HG03378 (cell line): ENCODE measurements at regions not wholly inside any gene's neighbourhood (a gene's known extent, or its start where the extent isn't known, plus 50 kb on each side); places are given as distances from the start of the nearest gene placed in this dataset.

Source experiments
- ATAC-seq: cut with Tn5 transposase; IDR thresholded peaks from one replicate; pipeline ENCODE4 v1.9.1; 2021; ENCODE audit warnings: mild to moderate bottlenecking, moderate library complexity; ENCODE audit not compliant: unreplicated experiment

DNA sequence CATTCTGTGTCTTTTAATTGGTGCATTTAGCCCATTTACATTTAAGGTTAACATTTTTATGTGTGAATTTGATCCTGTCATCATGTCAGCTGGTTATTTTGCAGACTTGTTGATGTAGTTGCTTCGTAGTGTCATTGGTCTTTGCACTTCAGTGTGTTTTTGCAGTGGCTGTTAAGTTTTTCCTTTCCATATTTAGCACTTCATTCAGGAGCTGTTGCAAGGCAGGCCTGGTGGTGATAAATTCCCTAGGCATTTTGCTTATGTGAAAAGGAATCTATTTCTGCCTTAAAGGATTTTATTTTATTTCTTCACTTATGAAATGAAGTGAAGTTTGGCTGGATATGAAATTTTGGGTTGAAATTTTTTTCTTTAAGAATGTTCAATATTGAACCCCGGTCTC, 70.2 kb upstream of the CD96 start:
- ATAC-seq = no peak

DNA sequence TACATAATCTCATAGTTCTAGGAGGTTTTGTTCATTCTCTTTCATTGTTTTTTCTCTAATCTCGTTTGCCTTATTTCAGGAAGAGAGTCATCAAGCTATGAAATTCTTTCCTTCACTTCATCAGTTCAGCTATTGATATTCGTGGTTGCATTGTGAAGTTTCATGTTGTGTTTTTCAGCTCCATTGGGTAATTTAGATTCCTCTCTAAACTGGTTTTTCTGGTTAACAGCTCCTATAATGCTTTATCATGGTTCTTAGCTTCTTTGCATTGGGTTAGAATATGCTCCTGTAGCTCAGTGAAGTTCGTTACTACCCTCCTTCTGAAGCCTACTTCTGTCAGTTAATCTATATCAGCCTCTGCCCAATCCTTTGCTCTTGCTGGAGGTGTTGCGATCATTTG, 69.4 kb upstream of the CD96 start:
- ATAC-seq = no peak

DNA sequence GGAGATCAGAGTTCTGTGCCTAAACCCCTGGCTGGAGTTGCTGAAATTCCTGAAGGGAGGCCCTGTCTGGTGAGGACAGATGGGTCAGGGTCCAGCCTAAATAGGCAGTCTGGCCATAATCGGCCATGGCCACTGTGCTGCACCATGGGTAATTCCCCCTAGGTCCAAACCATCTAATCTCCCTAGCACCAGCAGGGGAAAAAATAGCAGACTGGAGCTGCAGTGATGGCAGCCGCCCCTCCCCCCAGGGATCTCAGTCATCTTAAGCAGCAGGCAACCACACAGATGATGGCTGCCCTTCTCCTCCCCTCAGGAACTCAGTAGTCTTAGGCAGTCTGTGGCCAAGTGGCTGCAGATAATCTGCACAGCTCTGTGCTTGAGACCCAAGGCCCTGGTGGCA, 68.4 kb upstream of the CD96 start:
- no peak for ATAC-seq

DNA sequence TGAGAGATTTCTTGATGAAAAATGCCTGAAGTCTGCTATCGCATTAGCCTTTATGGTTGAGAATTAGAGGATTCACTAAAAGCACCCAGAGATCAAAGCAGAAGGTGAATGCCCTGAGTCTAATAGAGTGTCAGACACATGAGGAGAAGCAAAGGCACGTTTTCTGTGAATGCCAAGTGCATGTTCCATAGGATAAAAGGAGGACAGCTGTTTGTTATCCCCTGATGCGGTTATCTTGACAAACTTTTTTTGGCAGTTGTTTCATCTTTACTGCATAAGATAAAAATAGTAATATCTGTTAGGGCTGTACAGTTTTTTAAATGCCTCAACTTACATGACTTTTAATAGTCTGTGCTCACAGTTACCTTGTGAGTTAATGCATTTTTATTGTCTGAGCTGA, 65.3 kb upstream of the CD96 start:
- no peak for ATAC-seq

DNA sequence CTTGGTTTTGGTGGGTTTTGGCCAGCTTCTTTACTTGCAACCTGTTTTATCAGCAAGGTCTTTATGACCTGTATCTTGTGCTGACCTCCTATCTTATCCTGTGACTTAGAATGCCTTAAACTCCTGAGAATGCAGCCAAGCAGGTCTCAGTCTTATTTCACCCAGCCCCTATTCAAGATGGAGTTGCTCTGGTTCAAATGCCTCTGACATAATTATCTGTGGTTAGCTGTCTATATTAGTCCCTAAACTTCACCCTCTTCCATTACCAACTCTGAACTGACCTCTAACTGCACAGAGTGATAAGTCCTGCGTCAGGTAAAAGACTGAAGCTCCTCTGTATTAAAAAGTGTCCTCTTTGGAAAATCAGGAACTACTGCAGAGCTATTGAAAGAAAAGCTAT, 61.9 kb upstream of the CD96 start:
- no peak for ATAC-seq

DNA sequence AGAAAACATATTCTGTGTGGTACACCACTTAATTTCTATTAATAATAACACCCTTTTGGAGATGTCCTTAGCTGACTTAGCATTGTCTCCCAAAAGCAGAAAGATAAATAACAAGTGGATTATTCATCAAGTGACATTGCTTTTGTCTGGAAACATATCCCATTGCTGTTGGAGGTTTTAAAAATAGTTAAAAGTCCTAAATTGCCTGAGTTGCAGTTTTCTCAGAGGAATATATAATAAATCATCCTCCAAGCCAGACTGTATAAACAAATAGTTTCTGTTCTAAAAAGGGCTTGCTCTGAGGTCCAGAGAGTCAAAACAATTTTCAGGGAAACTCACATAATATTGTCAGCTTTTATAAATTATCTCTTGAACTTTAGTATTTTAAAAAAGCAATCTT, 60.4 kb upstream of the CD96 start:
- ATAC-seq = no peak

DNA sequence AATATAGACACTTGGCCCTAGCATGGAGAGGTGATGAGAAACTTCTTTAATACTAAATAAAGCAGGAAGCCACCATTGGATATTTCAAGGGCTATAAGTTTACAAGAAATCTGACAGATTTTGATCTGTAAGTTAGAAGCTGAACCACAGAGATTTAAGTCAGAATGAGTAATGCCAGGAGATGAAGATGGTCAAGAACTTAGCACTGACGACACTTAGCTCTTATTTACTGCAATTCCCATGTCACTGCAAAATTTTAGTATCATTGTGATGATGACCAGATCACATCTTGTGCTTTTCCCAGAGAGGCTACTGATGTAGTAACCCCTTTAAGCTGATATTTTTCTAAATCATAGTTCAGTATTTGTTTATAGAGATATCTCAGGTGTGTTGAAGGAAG, 59.4 kb upstream of the CD96 start:
- no peak for ATAC-seq

DNA sequence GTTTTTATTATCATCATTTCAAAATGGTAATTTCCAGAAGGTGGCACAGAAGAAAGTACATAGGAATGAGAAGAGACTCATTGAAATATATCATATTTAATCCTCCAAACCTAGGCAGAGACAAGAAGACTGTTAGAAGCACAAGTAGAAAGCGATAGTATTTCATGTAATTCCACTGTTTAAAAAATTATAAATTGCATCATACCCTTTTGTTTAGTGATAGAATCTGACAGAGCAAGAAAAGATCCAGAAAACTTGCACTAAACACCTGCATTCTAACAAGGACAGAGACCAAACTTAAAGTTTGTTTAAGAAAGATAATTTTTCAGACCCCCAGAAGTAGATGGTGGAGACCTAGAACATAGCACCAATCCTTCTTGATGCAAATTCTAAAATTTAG, 56.9 kb upstream of the CD96 start:
- ATAC-seq = no peak
